SK-N-SH (cell line): ENCODE measurements at regions not wholly inside any gene's neighbourhood (a gene's known extent, or its start where the extent isn't known, plus 50 kb on each side); places are given as distances from the start of the nearest gene placed in this dataset.

ENCODE experiments used
- CTCF ChIA-PET: fragments of 300-600, 350-600 bp; formaldehyde crosslinking; extraction: SDS; loops from one replicate; lab custom pipeline; 2021; lab: Yijun Ruan, JAX
- POLR2A ChIA-PET: fragments of 350-600 bp; sonication (Branson Sonifier 250); formaldehyde crosslinking; extraction: SDS; loops from one replicate; lab custom pipeline; 2020; ENCODE audit warnings: antibody characterized with exemption, inconsistent platforms; lab: Yijun Ruan, JAX
- DNase-seq: peaks from one replicate; pipeline ENCODE4 v3.0.0; 2012
- H2AFZ ChIP-seq: fragments of 200-600 bp; sonication (generic); 2 replicates; pipeline ENCODE4 v1.8.1; 2016; ENCODE audit warnings: antibody characterized with exemption, mild to moderate bottlenecking, low read depth
- H3F3A ChIP-seq: fragments of 200-600 bp; sonication (generic); replicated peaks from 2 replicates; pipeline ENCODE3; 2016; ENCODE audit warnings: antibody characterized with exemption, mild to moderate bottlenecking; ENCODE audit not compliant: insufficient read depth
- H3K27ac ChIP-seq, 2 experiments: fragments of 200-500 bp in 1 of 2; fragments of 200-600 bp in 1 of 2; sonication (Bioruptor generic) in 1 of 2; sonication (generic), shearing (Covaris generic) in 1 of 2; 2 replicates each; pipeline versions ENCODE4 v1.5.1 to v1.6.1; 2014 to 2016; ENCODE audit warnings: low read depth in 2 of 2, inconsistent platforms in 1 of 2, low read length in 1 of 2, mild to moderate bottlenecking in 1 of 2, mixed read lengths in 1 of 2
- H3K27me3 ChIP-seq: fragments of 200-600 bp; sonication (generic), shearing (Covaris generic); 2 replicates; pipeline ENCODE4 v1.6.1; 2016; ENCODE audit warnings: mixed run types; ENCODE audit not compliant: insufficient read depth
- H3K36me3 ChIP-seq, 2 experiments: fragments of 200-500 bp in 1 of 2; fragments of 200-600 bp in 1 of 2; sonication (Bioruptor generic) in 1 of 2; sonication (generic) in 1 of 2; replicated peaks in 1 of 2; 2 replicates each; pipeline versions ENCODE3 to v1.5.1; 2014 to 2016; ENCODE audit warnings: low read length in 1 of 2, mild to moderate bottlenecking in 1 of 2; ENCODE audit not compliant: insufficient read depth in 2 of 2, control insufficient read depth in 1 of 2
- H3K4me1 ChIP-seq, 2 experiments: fragments of 200-500 bp in 1 of 2; fragments of 200-600 bp in 1 of 2; sonication (Bioruptor generic) in 1 of 2; sonication (generic), shearing (Covaris generic) in 1 of 2; 2 replicates each; pipeline versions ENCODE4 v1.5.1 to v1.6.1; 2014 to 2016; ENCODE audit warnings: low read depth in 1 of 2, low read length in 1 of 2, mixed run types in 1 of 2; ENCODE audit not compliant: insufficient read depth in 2 of 2, control insufficient read depth in 1 of 2
- H3K4me2 ChIP-seq: fragments of 200-600 bp; sonication (generic), shearing (Covaris generic); 2 replicates; pipeline ENCODE4 v1.6.1; 2017; ENCODE audit warnings: mixed run types
- H3K4me3 ChIP-seq, 2 experiments: fragments of 200-500 bp in 1 of 2; fragments of 200-600 bp in 1 of 2; sonication (Bioruptor generic) in 1 of 2; sonication (generic), shearing (Covaris generic) in 1 of 2; 2 replicates each; pipeline versions ENCODE4 v1.5.1 to v1.8.1; 2014 to 2016; ENCODE audit warnings: low read depth in 2 of 2, inconsistent platforms in 1 of 2, low read length in 1 of 2, mild to moderate bottlenecking in 1 of 2, mixed read lengths in 1 of 2, moderate library complexity in 1 of 2
- H3K79me2 ChIP-seq: fragments of 200-600 bp; sonication (generic); 2 replicates; pipeline ENCODE4 v1.8.1; 2017; ENCODE audit warnings: mild to moderate bottlenecking; ENCODE audit not compliant: insufficient read depth
- H3K9ac ChIP-seq: fragments of 200-600 bp; sonication (generic); 2 replicates; pipeline ENCODE4 v1.6.1; 2017; ENCODE audit warnings: mixed run types
- H3K9me2 ChIP-seq: fragments of 200-600 bp; sonication (generic); 2 replicates; pipeline ENCODE4 v1.6.1; 2017; ENCODE audit warnings: mixed run types
- H3K9me3 ChIP-seq: fragments of 200-600 bp; sonication (generic); 2 replicates; pipeline ENCODE4 v1.6.1; 2017; ENCODE audit warnings: mixed run types, mild to moderate bottlenecking, moderate library complexity
- H4K20me1 ChIP-seq: fragments of 200-600 bp; sonication (generic); 2 replicates; pipeline ENCODE4 v1.6.1; 2017; ENCODE audit warnings: mild to moderate bottlenecking, mixed run types; ENCODE audit not compliant: insufficient read depth
- CTCF ChIP-seq: fragments of 200-600 bp; sonication (generic); IDR thresholded peaks from 2 replicates; pipeline ENCODE4 v1.6.1; 2017; ENCODE audit warnings: antibody characterized with exemption, mild to moderate bottlenecking, moderate library complexity
- EP300 ChIP-seq, 2 experiments: IDR thresholded peaks; 2 replicates each; pipeline versions ENCODE4 v1.4.0 to v1.6.1; 2012; ENCODE audit warnings: borderline replicate concordance in 1 of 2, low read depth in 1 of 2, low read length in 1 of 2
- FOXJ3 ChIP-seq: sonication (generic); formaldehyde crosslinking; IDR thresholded peaks from 2 replicates; pipeline ENCODE4 v1.5.1; 2020; ENCODE audit warnings: mild to moderate bottlenecking, missing genetic modification reagents
- FOXM1 ChIP-seq: IDR thresholded peaks from 2 replicates; pipeline ENCODE4 v1.4.0; 2012; ENCODE audit warnings: low read depth, mild to moderate bottlenecking
- GABPA ChIP-seq: IDR thresholded peaks from 2 replicates; pipeline ENCODE4 v1.4.0; 2012; ENCODE audit warnings: low read depth, mild to moderate bottlenecking
- IRF3 ChIP-seq: fragments of 150-350 bp; IDR thresholded peaks from 2 replicates; pipeline ENCODE4 v1.6.1; 2016; ENCODE audit warnings: mild to moderate bottlenecking, low read depth, low read length
- JUND ChIP-seq: IDR thresholded peaks from 2 replicates; pipeline ENCODE4 v1.4.0; 2012
- MEF2A ChIP-seq: IDR thresholded peaks from 2 replicates; pipeline ENCODE4 v1.4.0; 2012; ENCODE audit warnings: low read depth, borderline replicate concordance
- NFIC ChIP-seq: IDR thresholded peaks from 2 replicates; pipeline ENCODE4 v1.4.0; 2012; ENCODE audit warnings: borderline replicate concordance
- NRF1 ChIP-seq: IDR thresholded peaks from 2 replicates; pipeline ENCODE4 v1.6.1; 2012; ENCODE audit warnings: low read depth, mild to moderate bottlenecking, low read length
- RAD21 ChIP-seq: IDR thresholded peaks from 2 replicates; pipeline ENCODE4 v1.6.1; 2012; ENCODE audit warnings: mild to moderate bottlenecking, low read length
- RCOR1 ChIP-seq: fragments of 150-350 bp; IDR thresholded peaks from 2 replicates; pipeline ENCODE4 v1.6.1; 2017; ENCODE audit warnings: antibody characterized with exemption, low read length
- REST ChIP-seq: IDR thresholded peaks from 2 replicates; pipeline ENCODE4 v1.6.1; 2012; ENCODE audit warnings: mild to moderate bottlenecking, low read depth, low read length, moderate library complexity
- RXRA ChIP-seq: IDR thresholded peaks from 2 replicates; pipeline ENCODE4 v1.4.0; 2012; ENCODE audit warnings: low read depth, mild to moderate bottlenecking, borderline replicate concordance
- SIN3A ChIP-seq: IDR thresholded peaks from 2 replicates; pipeline ENCODE4 v1.6.1; 2012; ENCODE audit warnings: low read depth, mild to moderate bottlenecking, low read length, moderate library complexity, borderline replicate concordance
- SMC3 ChIP-seq: IDR thresholded peaks from 2 replicates; pipeline ENCODE4 v1.6.1; 2012; ENCODE audit warnings: low read depth, low read length, improper control_type of control experiment
- TAF1 ChIP-seq: IDR thresholded peaks from 2 replicates; pipeline ENCODE4 v1.6.1; 2012; ENCODE audit warnings: low read depth, mild to moderate bottlenecking, low read length, moderate library complexity, borderline replicate concordance
- TCF12 ChIP-seq: IDR thresholded peaks from 2 replicates; pipeline ENCODE4 v1.4.0; 2012
- TEAD4 ChIP-seq: IDR thresholded peaks from 2 replicates; pipeline ENCODE4 v1.4.0; 2012; ENCODE audit warnings: mild to moderate bottlenecking, borderline replicate concordance; ENCODE audit not compliant: insufficient read depth
- USF1 ChIP-seq: IDR thresholded peaks from 2 replicates; pipeline ENCODE4 v1.4.0; 2012; ENCODE audit warnings: low read depth, borderline replicate concordance
- YY1 ChIP-seq: IDR thresholded peaks from 2 replicates; pipeline ENCODE4 v1.4.0; 2012; ENCODE audit warnings: low read depth, mild to moderate bottlenecking
- WGBS: methylation state at CpG from one replicate; pipeline ENCODE4 v1.1.6; 2017; ENCODE audit warnings: low lambda C conversion rate; 5-methylcytosine and 5-hydroxymethylcytosine counted together

- Histone ChIP-seq H3K27ac (no peak overlapping the region), H3K9ac (no peak overlapping the region), H4K20me1 (no peaks in the 10 kb centered on the region), H3K36me3 (no peaks in the 10 kb centered on the region), H3K27me3 (no peaks in the 10 kb centered on the region), H2AFZ (no peak overlapping the region), H3K4me1 (no peaks in the 10 kb centered on the region), H3K9me3 (no peaks in the 10 kb centered on the region), H3K9me2 (no peaks in the 10 kb centered on the region), H3K4me2 (no peak overlapping the region), H3K4me3 (no peak overlapping the region), H3F3A (no peaks in the 10 kb centered on the region), H3K79me2 (no peaks in the 10 kb centered on the region)
- DNase-seq = peak; percentile 48
- CTCF ChIA-PET = interaction anchor here (0.6 to 7.1 kb wide), 53 partner anchors 9 to 1037 kb away, joined by 3 to 108 read pairs (median 4); no protein-coding TSS in a partner anchor
- TF ChIP-seq CTCF = peak; percentile 80
- TF ChIP-seq GABPA = no peak
- no peak for TF ChIP-seq EP300 (IDR thresholded peaks at IDR 0.05; ENCODE audit: borderline replicate concordance in 1 of 2, low read depth in 1 of 2, low read length in 1 of 2)
- no peak for TF ChIP-seq FOXM1
- TF ChIP-seq IRF3 = no peak
- TF ChIP-seq FOXJ3 (CRISPR knock-in tag) = no peak
- no peak for TF ChIP-seq REST
- no peak for TF ChIP-seq MEF2A
- no peak for TF ChIP-seq TCF12
- TF ChIP-seq YY1 = no peak
- no peak for TF ChIP-seq TAF1
- TF ChIP-seq USF1 = no peak
- TF ChIP-seq SMC3 = peak; percentile 86
- TF ChIP-seq TEAD4 = no peak
- TF ChIP-seq NRF1 = no peak
- TF ChIP-seq RAD21 = peak; percentile 90
- TF ChIP-seq NFIC = no peak
- TF ChIP-seq RCOR1 = no peak
- TF ChIP-seq RXRA = no peak
- no peak for TF ChIP-seq JUND
- no peak for TF ChIP-seq SIN3A
- 42% methylated on average over 5 of the region's 5 CpGs for WGBS
- POLR2A ChIA-PET = interaction anchor here (0.6 to 0.7 kb wide), 2 partner anchors 287 to 349 kb away, joined by 4 to 5 read pairs; no protein-coding TSS in a partner anchor
These were observed 186.2 kb upstream of the GPR12 start for GRCh38 chr13:26946684-26947343.
